HUES48 (cell line): ENCODE measurements at regions not wholly inside any gene's neighbourhood (a gene's known extent, or its start where the extent isn't known, plus 50 kb on each side); places are given as distances from the start of the nearest gene placed in this dataset.

Experiments
- H3K27ac ChIP-seq: one replicate; pipeline ENCODE4 v1.7.0; 2013; ENCODE audit warnings: low read depth, low read length, inconsistent platforms
- H3K27me3 ChIP-seq: 2 replicates; pipeline ENCODE4 v1.6.1; 2013; ENCODE audit warnings: mild to moderate bottlenecking, low read length; ENCODE audit not compliant: control insufficient read depth, insufficient read depth
- H3K36me3 ChIP-seq: 2 replicates; pipeline ENCODE4 v1.6.1; 2013; ENCODE audit warnings: low read length; ENCODE audit not compliant: control insufficient read depth, insufficient read depth
- H3K4me1 ChIP-seq: 2 replicates; pipeline ENCODE4 v1.6.1; 2013; ENCODE audit warnings: mild to moderate bottlenecking, low read length; ENCODE audit not compliant: control insufficient read depth, insufficient read depth
- H3K4me3 ChIP-seq: 2 replicates; pipeline ENCODE4 v1.5.1; 2013; ENCODE audit warnings: mild to moderate bottlenecking, low read depth, low read length
- H3K9ac ChIP-seq: 2 replicates; pipeline ENCODE4 v1.6.1; 2013; ENCODE audit warnings: mild to moderate bottlenecking, low read depth, low read length, moderate library complexity
- H3K9me3 ChIP-seq: 2 replicates; pipeline ENCODE4 v1.6.1; 2013; ENCODE audit warnings: low read length; ENCODE audit not compliant: control insufficient read depth, insufficient read depth

DNA sequence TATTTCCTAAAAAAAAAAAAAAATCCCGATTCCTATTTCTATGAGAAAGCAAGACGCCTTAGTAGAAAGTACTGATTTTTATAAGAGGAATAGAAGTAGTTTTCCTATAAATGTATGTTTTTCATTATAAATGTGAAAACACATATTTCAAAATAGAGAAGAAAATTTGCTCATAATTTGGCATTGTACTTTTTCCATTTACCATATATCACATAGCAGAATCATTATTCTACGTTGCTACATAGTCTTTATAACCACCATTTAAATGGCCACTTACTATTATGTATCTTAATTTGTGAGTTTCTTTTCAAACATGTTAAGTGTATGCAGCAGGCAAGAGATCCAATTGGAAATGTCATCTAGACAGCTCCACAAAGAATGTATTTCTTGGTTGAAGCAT lies 99.0 kb downstream of the CCDC34 start:
- H3K4me1 ChIP-seq, result no peaks in the 10 kb centered on the region

DNA sequence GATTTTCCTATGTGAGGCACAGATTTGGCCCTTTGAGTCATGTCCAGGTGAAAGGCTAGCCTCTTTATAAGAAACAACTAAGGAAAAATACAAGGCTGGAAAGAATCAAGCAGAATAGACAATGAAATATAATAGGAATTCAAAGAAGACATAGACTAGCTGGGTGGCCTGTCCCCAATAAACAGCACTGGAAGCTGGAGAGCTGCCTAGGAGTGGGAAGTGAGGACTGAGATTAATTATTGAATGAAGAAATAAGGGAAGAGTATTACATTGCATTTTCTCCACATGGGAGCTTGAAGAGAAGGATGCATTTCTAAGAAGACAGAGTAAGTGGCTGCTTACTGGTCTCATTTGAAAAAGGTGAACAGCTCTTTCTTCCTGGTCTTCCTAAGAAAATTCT lies 100.0 kb downstream of the CCDC34 start:
- Histone ChIP-seq H3K9me3 (no peaks in the 10 kb centered on the region), H3K4me3 (no peak overlapping the region), H3K9ac (no peak overlapping the region), H3K36me3 (no peaks in the 10 kb centered on the region), H3K27me3 (no peaks in the 10 kb centered on the region), H3K27ac (no peak overlapping the region), H3K4me1 (no peaks in the 10 kb centered on the region)

More for the DNA sequence above, 99.0 kb downstream of the CCDC34 start:
- H3K9me3 ChIP-seq, result no peaks in the 10 kb centered on the region
- no peaks in the 10 kb centered on the region for H3K36me3 ChIP-seq
- H3K27me3 ChIP-seq, result no peaks in the 10 kb centered on the region
- H3K9ac ChIP-seq, result no peak overlapping the region
- no peak overlapping the region for H3K27ac ChIP-seq
- no peak overlapping the region for H3K4me3 ChIP-seq

DNA sequence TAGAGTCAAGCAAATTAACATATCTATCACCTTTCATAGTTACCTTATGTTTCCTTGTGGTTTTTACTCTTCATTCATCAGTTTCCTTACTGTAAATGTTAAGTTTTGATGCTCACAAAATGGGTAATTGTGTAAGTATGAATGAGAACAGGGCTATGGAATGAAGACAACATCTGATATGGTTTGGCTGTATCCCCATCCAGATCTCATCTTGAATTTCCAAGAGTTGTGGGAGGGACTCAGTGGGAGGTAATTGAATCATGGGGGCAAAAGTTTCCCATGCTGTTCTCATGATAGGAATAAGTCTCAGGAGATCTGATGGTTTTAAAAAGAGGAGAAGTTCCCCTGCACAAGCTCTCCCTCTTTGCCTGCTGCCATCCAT lies 107.6 kb downstream of the CCDC34 start:
- Histone ChIP-seq H3K9ac (no peak overlapping the region), H3K36me3 (no peaks in the 10 kb centered on the region), H3K9me3 (0 out of 2 replicates have a peak, but pooled peaks cover 2% of the 10 kb centered on the region), H3K27me3 (no peaks in the 10 kb centered on the region), H3K4me1 (no peaks in the 10 kb centered on the region), H3K27ac (no peak overlapping the region), H3K4me3 (no peak overlapping the region)

DNA sequence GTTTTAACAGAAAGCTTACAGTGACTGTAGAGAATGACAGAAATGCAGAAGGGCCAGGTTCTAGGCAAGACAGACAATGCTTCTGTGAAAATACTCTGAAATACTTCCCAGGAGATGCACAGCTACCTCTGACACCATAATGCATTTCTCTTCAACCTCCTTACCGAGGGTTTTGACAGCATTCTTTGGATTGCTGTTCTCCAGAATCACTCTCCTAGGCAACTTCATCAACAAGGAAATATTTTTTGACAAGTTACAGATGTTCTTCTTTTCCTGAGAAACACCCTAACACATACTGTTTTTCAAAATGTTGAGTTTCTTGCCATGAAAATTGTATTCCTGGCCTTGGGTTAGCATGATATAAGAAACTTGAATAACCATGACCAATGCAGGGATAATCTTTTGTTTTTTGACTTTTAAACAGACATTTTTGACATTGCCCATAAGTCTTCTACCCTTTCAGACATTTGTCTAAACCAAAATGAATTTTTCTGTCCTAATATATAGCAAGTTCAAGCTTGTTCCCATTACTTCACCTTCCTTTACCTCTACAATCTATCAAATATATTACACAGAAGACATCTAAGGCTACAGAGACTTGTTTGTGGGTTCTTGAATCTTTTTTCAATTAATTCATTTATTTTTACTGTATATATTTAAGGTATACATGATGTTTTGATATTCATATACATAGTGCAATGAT lies 108.1 kb downstream of the CCDC34 start:
- 0 out of 2 replicates have a peak, but pooled peaks cover 2% of the 10 kb centered on the region for H3K9me3 ChIP-seq
- H3K4me1 ChIP-seq, result 0 out of 2 replicates have a peak, but pooled peaks cover under 1% of the 10 kb centered on the region
- H3K27me3 ChIP-seq, result no peaks in the 10 kb centered on the region
- H3K36me3 ChIP-seq, result no peaks in the 10 kb centered on the region
- H3K4me3 ChIP-seq, result no peak overlapping the region
- no peak overlapping the region for H3K27ac ChIP-seq
- H3K9ac ChIP-seq, result no peak overlapping the region

DNA sequence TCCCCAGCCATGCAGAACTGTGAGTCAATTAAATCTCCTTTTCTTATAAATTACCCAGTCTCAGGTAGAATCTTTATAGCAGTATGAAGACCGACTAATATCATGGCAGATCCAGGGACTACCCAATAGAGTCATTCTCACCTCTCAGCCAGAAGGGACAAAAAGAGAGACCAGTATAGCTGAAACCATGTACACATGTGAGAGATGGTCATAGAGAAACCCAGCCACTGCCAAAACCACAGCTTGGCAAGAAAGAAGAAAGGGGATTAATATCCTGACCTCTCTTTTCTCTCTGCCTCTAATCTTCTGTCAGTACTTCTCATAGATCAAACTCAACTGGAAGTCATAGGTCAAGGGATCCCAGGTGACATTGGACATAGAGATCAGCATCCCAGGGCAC lies 109.8 kb downstream of the CCDC34 start:
- Histone ChIP-seq H3K4me1 (peaks cover 17% of the 10 kb centered on the region), H3K27me3 (no peaks in the 10 kb centered on the region), H3K27ac (no peak overlapping the region), H3K9ac (no peak overlapping the region), H3K9me3 (0 out of 2 replicates have a peak, but pooled peaks cover 2% of the 10 kb centered on the region), H3K4me3 (no peak overlapping the region), H3K36me3 (no peaks in the 10 kb centered on the region)

DNA sequence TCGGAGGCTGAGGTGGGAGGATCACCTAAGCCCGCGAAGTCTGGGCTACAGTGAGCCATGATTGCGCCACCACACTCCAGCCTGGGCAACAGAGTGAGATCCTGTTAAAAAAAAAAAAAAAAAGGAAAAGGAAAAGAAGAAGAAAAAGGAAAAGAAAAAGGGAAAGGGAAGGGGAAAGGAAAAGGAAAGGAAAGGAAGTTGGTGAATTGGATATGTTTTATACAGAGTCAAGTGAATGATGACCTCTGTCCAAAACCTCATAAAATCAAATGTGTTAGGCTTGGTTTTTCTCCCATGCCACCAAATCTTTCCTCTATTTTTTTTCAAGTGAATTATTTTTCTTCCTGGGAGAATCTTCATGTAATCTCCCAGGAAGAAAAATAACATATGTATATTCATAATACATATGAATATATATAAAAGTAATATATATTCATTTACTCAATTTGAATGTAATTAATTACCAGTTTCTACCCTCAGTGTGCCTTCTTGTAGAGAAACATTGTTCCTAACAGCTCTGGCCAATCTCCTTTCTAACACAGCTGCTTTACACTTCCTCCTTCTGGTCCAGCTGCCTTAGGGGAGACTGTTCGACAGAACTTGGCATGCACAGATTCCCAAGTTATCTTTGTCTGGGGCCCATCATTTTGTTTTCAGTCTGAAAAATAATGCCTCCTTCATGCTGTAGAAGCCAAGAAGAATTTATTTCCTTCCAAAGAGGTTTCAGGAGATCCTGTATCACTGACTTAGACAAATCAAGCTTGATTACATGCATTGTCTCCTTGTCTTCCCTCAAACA lies 111.9 kb downstream of the CCDC34 start:
- H3K36me3 ChIP-seq, result no peaks in the 10 kb centered on the region
- no peak overlapping the region for H3K9ac ChIP-seq
- 0 out of 2 replicates have a peak, but pooled peaks cover 2% of the 10 kb centered on the region for H3K9me3 ChIP-seq
- no peak overlapping the region for H3K4me3 ChIP-seq
- no peaks in the 10 kb centered on the region for H3K27me3 ChIP-seq
- no peak overlapping the region for H3K27ac ChIP-seq
- H3K4me1 ChIP-seq, result peaks cover 24% of the 10 kb centered on the region

DNA sequence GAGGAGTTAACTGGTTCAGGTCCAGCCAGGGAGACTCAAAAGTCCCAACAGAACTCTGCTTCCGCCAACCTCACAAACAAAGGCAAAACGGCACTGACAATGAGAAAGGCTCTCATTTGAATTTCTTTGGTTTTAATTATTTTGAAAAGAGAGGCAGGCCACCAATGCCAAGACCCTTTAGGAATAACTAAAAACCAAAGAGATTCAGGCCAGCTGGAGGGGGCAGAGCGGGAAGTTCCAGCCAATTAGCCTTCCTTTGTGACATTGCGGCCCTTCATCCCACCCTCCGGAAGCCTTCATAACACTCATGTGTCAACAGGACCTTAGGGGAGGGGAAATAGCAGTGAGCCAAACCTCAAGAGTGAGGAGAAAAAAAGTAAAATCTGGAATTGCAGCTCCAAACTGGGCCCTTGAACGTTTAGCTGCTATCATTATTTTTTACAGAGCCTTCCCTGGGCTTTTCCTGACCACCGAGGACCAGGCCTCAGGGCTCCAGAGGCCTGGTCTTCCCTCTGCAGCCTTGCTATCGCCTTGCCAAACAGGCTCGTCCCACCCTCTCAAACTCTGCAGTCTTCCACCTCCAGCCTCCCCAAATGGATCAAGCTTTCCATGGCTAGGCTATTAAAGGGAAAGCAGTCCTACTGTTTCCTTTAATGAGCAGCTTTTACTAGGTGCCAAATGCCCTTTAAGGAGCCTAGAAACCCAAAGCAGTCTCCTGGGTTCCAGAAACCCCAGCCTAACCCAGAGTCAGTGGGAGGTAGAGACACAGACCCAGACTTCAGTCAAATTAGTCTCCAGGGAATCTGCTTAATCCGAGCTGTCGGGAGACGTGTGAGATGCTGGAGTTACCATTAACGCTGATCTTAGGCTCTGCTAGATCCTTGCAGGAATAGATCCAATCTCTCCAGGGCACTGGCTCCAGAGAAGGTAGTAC lies 114.2 kb downstream of the CCDC34 start:
- Histone ChIP-seq H3K27me3 (no peaks in the 10 kb centered on the region), H3K9ac (no peak overlapping the region), H3K4me3 (no peak overlapping the region), H3K4me1 (peaks cover 24% of the 10 kb centered on the region), H3K36me3 (no peaks in the 10 kb centered on the region), H3K27ac (peak overlapping the region; percentile 9), H3K9me3 (no peaks in the 10 kb centered on the region)

DNA sequence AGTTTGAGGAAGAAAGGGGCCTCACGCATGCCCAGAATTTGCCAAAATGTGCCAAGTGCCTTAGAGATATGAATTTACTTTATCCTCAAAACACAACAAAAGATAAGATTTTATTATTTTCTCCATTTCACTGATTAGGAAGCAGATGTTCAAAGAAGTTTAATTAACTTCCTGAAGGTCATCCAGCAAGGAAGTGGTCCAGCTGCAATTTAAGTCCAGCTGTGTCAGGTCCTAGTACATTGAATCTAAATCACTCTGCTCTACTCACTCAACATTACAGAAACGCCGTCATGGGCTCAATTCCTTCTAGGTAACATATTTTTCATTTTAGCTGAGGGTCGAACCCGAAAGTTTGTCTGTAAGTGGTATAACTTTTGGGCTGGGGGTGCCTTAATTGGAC lies 115.4 kb downstream of the CCDC34 start:
- Histone ChIP-seq H3K9me3 (no peaks in the 10 kb centered on the region), H3K36me3 (no peaks in the 10 kb centered on the region), H3K9ac (no peak overlapping the region), H3K4me1 (peaks cover 34% of the 10 kb centered on the region), H3K27ac (no peak overlapping the region), H3K4me3 (no peak overlapping the region), H3K27me3 (no peaks in the 10 kb centered on the region)

DNA sequence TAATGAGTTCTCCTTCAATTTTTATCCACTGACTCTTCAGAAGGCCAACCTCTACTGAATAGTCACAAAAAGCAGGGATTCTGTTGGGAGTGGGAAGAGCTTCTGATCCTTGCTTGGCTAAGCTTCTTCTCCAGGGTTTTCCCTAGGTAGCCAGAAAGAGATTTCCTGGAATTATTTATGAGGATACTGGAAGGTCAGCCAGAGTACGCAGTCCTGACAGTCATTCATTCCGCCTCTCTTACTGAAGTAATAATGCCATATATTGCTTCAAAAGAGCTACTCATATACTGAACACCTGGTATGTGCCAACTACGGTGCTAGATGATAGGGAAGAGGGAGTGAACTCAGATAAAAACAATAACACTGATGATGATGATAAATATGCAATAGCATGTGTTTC lies 116.1 kb downstream of the CCDC34 start:
- no peak overlapping the region for H3K9ac ChIP-seq
- no peaks in the 10 kb centered on the region for H3K36me3 ChIP-seq
- H3K4me3 ChIP-seq, result no peak overlapping the region
- H3K27me3 ChIP-seq, result no peaks in the 10 kb centered on the region
- no peak overlapping the region for H3K27ac ChIP-seq
- H3K9me3 ChIP-seq, result no peaks in the 10 kb centered on the region
- peaks cover 36% of the 10 kb centered on the region for H3K4me1 ChIP-seq

DNA sequence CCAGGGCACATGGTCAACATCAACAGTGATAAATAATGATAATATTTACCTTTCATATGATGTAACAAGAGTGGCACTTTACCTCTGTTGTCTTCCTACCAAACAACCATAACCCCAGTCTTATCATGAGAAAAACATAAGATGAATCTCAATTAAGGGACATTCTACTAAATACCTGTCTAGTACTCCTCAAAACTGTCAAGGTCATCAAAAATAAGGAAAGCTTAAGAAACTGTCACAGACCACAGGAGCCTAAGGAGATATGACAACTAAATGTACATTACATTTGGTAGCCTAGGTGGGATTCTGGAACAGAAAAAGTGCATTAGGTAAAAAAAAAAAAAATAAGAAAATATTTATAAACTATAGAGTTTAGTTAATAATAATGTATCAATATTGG lies 118.1 kb downstream of the CCDC34 start:
- H3K27ac ChIP-seq, result no peak overlapping the region
- H3K9ac ChIP-seq, result no peak overlapping the region
- H3K9me3 ChIP-seq, result no peaks in the 10 kb centered on the region
- H3K4me1 ChIP-seq, result peaks cover 36% of the 10 kb centered on the region
- H3K4me3 ChIP-seq, result no peak overlapping the region
- H3K27me3 ChIP-seq, result no peaks in the 10 kb centered on the region
- H3K36me3 ChIP-seq, result no peaks in the 10 kb centered on the region
